HEK293T (cell line): ENCODE measurements at regions not wholly inside any gene's neighbourhood (a gene's known extent, or its start where the extent isn't known, plus 50 kb on each side); places are given as distances from the start of the nearest gene placed in this dataset.

Experiments
- CTCF ChIA-PET: fragments of 350-600 bp; formaldehyde crosslinking; extraction: SDS; loops from one replicate; lab custom pipeline; 2021; ENCODE audit warnings: antibody characterized with exemption, inconsistent platforms; lab: Yijun Ruan, JAX
- POLR2A ChIA-PET: fragments of 350-600 bp; formaldehyde crosslinking; extraction: SDS; loops from one replicate; lab custom pipeline; 2020; ENCODE audit warnings: antibody characterized with exemption, inconsistent platforms; lab: Yijun Ruan, JAX
- DNase-seq: peaks from one replicate; pipeline ENCODE4 v3.0.0; 2012; ENCODE audit warnings: mixed read lengths; ENCODE audit errors: extremely low spot score
- ARNT ChIP-seq: fragments of 450-650 bp; IDR thresholded peaks from 2 replicates; pipeline ENCODE4 v1.6.1; 2017; ENCODE audit warnings: mild to moderate bottlenecking
- BHLHE40 ChIP-seq: fragments of 450-650 bp; IDR thresholded peaks from 2 replicates; pipeline ENCODE4 v1.6.1; 2016; ENCODE audit warnings: mild to moderate bottlenecking, moderate library complexity, borderline replicate concordance
- CTBP1 ChIP-seq: fragments of 450-650 bp; IDR thresholded peaks from 2 replicates; pipeline ENCODE4 v1.6.1; 2016; ENCODE audit warnings: borderline replicate concordance
- ELF4 ChIP-seq: fragments of 450-650 bp; IDR thresholded peaks from 2 replicates; pipeline ENCODE4 v1.6.1; 2017; ENCODE audit warnings: antibody characterized with exemption
- FOXA1 ChIP-seq: fragments of 450-650 bp; IDR thresholded peaks from 2 replicates; pipeline ENCODE4 v1.6.1; 2016; ENCODE audit warnings: mild to moderate bottlenecking
- FOXK2 ChIP-seq: fragments of 450-650 bp; IDR thresholded peaks from 2 replicates; pipeline ENCODE4 v1.6.1; 2016; ENCODE audit warnings: mild to moderate bottlenecking
- FOXM1 ChIP-seq: fragments of 450-650 bp; IDR thresholded peaks from 2 replicates; pipeline ENCODE4 v1.6.1; 2017; ENCODE audit warnings: mild to moderate bottlenecking, borderline replicate concordance
- HDGF ChIP-seq: fragments of 450-650 bp; IDR thresholded peaks from 2 replicates; pipeline ENCODE4 v1.6.1; 2017; ENCODE audit warnings: antibody characterized with exemption, borderline replicate concordance
- L3MBTL2 ChIP-seq: fragments of 450-650 bp; conservative IDR thresholded peaks from 2 replicates; pipeline ENCODE4 v1.6.1; 2016; ENCODE audit warnings: mild to moderate bottlenecking
- LEF1 ChIP-seq: fragments of 450-650 bp; IDR thresholded peaks from 2 replicates; pipeline ENCODE4 v1.6.1; 2017; ENCODE audit warnings: mild to moderate bottlenecking, borderline replicate concordance
- NFRKB ChIP-seq: fragments of 450-650 bp; IDR thresholded peaks from 2 replicates; pipeline ENCODE4 v1.6.1; 2016; ENCODE audit warnings: mild to moderate bottlenecking, moderate library complexity
- PKNOX1 ChIP-seq: fragments of 450-650 bp; IDR thresholded peaks from 2 replicates; pipeline ENCODE4 v1.6.1; 2016
- SP1 ChIP-seq: fragments of 450-650 bp; IDR thresholded peaks from 2 replicates; pipeline ENCODE4 v1.6.1; 2017
- SUZ12 ChIP-seq: fragments of 450-650 bp; IDR thresholded peaks from 2 replicates; pipeline ENCODE4 v1.6.1; 2016; ENCODE audit warnings: mild to moderate bottlenecking
- TARDBP ChIP-seq: fragments of 450-650 bp; IDR thresholded peaks from 2 replicates; pipeline ENCODE4 v1.6.1; 2016
- ZNF384 ChIP-seq: fragments of 450-650 bp; IDR thresholded peaks from 2 replicates; pipeline ENCODE4 v1.6.1; 2016

GRCh38 chr7:93758631-93759030 lies 131.9 kb downstream of the TFPI2 start:
- TF ChIP-seq CTBP1, result no peak
- TF ChIP-seq NFRKB, result no peak
- no peak for TF ChIP-seq ZNF384
- TF ChIP-seq FOXA1, result no peak
- no peak for TF ChIP-seq LEF1
- no peak for DNase-seq
- ChIA-PET CTCF (no interaction called here), POLR2A (no interaction called here)

- ChIA-PET CTCF (no interaction called here), POLR2A (no interaction called here)
- no peak for DNase-seq
- TF ChIP-seq HDGF, result no peak
- TF ChIP-seq PKNOX1, result no peak
- no peak for TF ChIP-seq BHLHE40
- TF ChIP-seq ARNT, result no peak
- no peak for TF ChIP-seq FOXK2
- TF ChIP-seq L3MBTL2, result no peak
- no peak for TF ChIP-seq ZNF384
- no peak for TF ChIP-seq NFRKB
- TF ChIP-seq SP1, result no peak
- TF ChIP-seq CTBP1, result no peak
- no peak for TF ChIP-seq SUZ12
- TF ChIP-seq LEF1, result no peak
- no peak for TF ChIP-seq FOXA1
Measured at GRCh38 chr7:93757426-93757825, 133.1 kb downstream of the TFPI2 start.

GRCh38 chr7:93756890-93757289 lies 133.7 kb downstream of the TFPI2 start:
- ChIA-PET CTCF (no interaction called here), POLR2A (no interaction called here)
- no peak for DNase-seq
- no peak for TF ChIP-seq PKNOX1
- TF ChIP-seq HDGF, result no peak
- no peak for TF ChIP-seq NFRKB
- no peak for TF ChIP-seq TARDBP
- TF ChIP-seq FOXK2, result no peak
- no peak for TF ChIP-seq ARNT
- no peak for TF ChIP-seq SUZ12

- POLR2A ChIA-PET, result no interaction called here
- no peak for TF ChIP-seq FOXM1
- TF ChIP-seq SP1, result no peak
- no peak for TF ChIP-seq ELF4
- no peak for TF ChIP-seq TARDBP
- TF ChIP-seq HDGF, result no peak
- no peak for TF ChIP-seq NFRKB
- no peak for TF ChIP-seq ARNT
- TF ChIP-seq ZNF384, result no peak
- TF ChIP-seq L3MBTL2, result no peak
- no peak for TF ChIP-seq SUZ12
- no peak for TF ChIP-seq PKNOX1
- CTCF ChIA-PET, result no interaction called here
- no peak for DNase-seq
Measured at GRCh38 chr7:93751421-93751820, 139.1 kb downstream of the TFPI2 start.

GRCh38 chr7:93750986-93751385 lies 139.6 kb downstream of the TFPI2 start:
- TF ChIP-seq CTBP1, result no peak
- no peak for TF ChIP-seq L3MBTL2
- CTCF ChIA-PET, result no interaction called here
- POLR2A ChIA-PET, result no interaction called here

GRCh38 chr7:93747019-93747418 lies 143.5 kb downstream of the TFPI2 start:
- DNase-seq, result no peak
- CTCF ChIA-PET, result no interaction called here
- TF ChIP-seq SP1, result no peak
- TF ChIP-seq TARDBP, result no peak
- TF ChIP-seq SUZ12, result no peak
- TF ChIP-seq CTBP1, result no peak
- no peak for TF ChIP-seq NFRKB
- no peak for TF ChIP-seq ARNT
- TF ChIP-seq PKNOX1, result no peak
- no peak for TF ChIP-seq L3MBTL2
- no peak for TF ChIP-seq FOXK2
- no peak for TF ChIP-seq BHLHE40
- TF ChIP-seq FOXM1, result no peak
- no peak for TF ChIP-seq LEF1
- TF ChIP-seq FOXA1, result no peak
- no peak for TF ChIP-seq HDGF

More at GRCh38 chr7:93750986-93751385, 139.6 kb downstream of the TFPI2 start:
- no peak for DNase-seq

GRCh38 chr7:93739424-93739823 lies 151.1 kb downstream of the TFPI2 start:
- ChIA-PET POLR2A (no interaction called here), CTCF (no interaction called here)
- TF ChIP-seq ZNF384, result no peak
- no peak for DNase-seq

More at GRCh38 chr7:93747019-93747418, 143.5 kb downstream of the TFPI2 start:
- POLR2A ChIA-PET, result no interaction called here
